Right lobe of liver (tissue), 6 donors: ENCODE measurements at regions not wholly inside any gene's neighbourhood (a gene's known extent, or its start where the extent isn't known, plus 50 kb on each side); places are given as distances from the start of the nearest gene placed in this dataset.

ENCODE experiments used
- ATAC-seq, 4 donors: fragments of 200-7000 bp; cut with Tn5 transposase; one replicate each; pipeline ENCODE4 v1.9.1; 2020; ENCODE audit warnings: mild to moderate bottlenecking in 4 of 4, moderate library complexity in 4 of 4
- DNase-seq, 3 donors: peaks; one replicate each; pipeline ENCODE4 v3.0.0-alpha.2; 2020
- H3K27ac ChIP-seq, 3 donors: fragments of 200-600 bp; one replicate each; pipeline ENCODE4 v1.8.0; 2022
- H3K27me3 ChIP-seq, 2 donors: fragments of 200-600 bp; one replicate each; pipeline ENCODE4 v1.8.0; 2022
- H3K36me3 ChIP-seq, 4 donors: fragments of 200-600 bp; sonication (generic) in 1 of 4; one replicate each; pipeline versions ENCODE4 v1.5.1 to v1.8.0; 2017 to 2022; ENCODE audit warnings: control low read depth in 1 of 4
- H3K4me1 ChIP-seq, 4 donors: fragments of 200-600 bp; sonication (generic) in 1 of 4; one replicate each; pipeline versions ENCODE4 v1.5.1 to v1.8.0; 2017 to 2022; ENCODE audit warnings: control low read depth in 1 of 4
- H3K4me3 ChIP-seq, 3 donors: fragments of 200-600 bp; one replicate each; pipeline ENCODE4 v1.8.0; 2022
- H3K9me3 ChIP-seq, 4 donors: fragments of 200-600 bp; sonication (generic) in 1 of 4; one replicate each; pipeline versions ENCODE4 v1.5.1 to v1.8.0; 2017 to 2022; ENCODE audit warnings: control low read depth in 1 of 4
- POLR2A ChIP-seq: fragments of 450-650 bp; IDR thresholded peaks from one replicate; pipeline ENCODE4 v1.6.1; 2017; ENCODE audit warnings: antibody characterized with exemption, mild to moderate bottlenecking
- WGBS: methylation state at CpG from one replicate; pipeline ENCODE4 v1.1.6; 2018; ENCODE audit warnings: low coverage, low lambda C conversion rate; ENCODE audit not compliant: insufficient coverage; ENCODE audit errors: missing lambda C conversion rate; 5-methylcytosine and 5-hydroxymethylcytosine counted together
- intact Hi-C, 2 donors: fragments of 100-400 bp; cut with DNase I; formaldehyde crosslinking; loops; one replicate each; pipeline versions ENCODE4 v1.11.2 to v1.14.1; 2022
- TF ChIP-seq, protein P1 (sequence below), 4 donors: fragments of 200-600 bp in 3 of 4; fragments of 450-650 bp in 1 of 4; IDR thresholded peaks; one replicate each; pipeline versions ENCODE4 v1.5.1 to v1.8.0; 2016 to 2022; ENCODE audit warnings: antibody characterized with exemption in 4 of 4, mild to moderate bottlenecking in 2 of 4
- donor health status: DM: no; HTN: yes; CAD: no.
- donor health status: DM: no; HTN: no; CAD: no.
- donor health status: DM: no; HTN: no; CAD: no.
- donor health status: DM: no; HTN: yes; CAD: no.
- donor health status: DM: no; HTN: yes; CAD: no.

DNA sequence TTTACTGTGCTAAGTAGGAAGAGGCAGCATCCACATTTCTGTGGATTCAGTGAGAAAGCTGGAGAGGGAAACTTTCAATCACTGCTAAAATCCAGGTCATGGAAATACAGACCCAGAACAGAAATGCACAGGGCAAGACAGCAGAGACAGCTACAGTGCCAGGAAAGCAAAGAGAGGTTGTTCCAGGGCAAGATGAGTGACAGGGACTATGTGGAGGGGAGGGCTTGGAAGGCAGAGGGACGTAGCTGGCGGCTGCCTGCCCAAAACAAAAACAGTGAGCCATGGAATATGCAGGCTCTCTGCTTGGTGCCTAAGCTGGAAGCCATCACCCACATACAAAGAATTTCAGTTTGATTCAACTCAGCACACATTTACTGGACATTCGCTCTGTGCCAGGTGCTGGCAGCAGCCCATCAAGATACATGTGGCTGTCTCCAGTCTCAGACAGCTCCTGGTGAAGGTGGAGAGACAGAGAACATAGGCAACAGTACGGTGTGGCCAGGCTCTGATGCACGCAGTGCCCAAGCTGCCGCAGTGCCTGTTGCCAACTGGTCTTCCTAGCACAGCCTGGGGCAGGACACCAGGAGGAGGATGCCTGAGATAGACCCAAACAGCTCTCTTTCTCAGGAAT, 88.7 kb downstream of the AIPL1 start:
- DNase-seq (peak in 1 of 3 donors; percentile 27), ATAC-seq (no peak)
- no peaks in the 10 kb centered on the region for H3K9me3 ChIP-seq
- H3K27ac ChIP-seq, result no peak overlapping the region
- H3K4me3 ChIP-seq, result no peak overlapping the region
- intact Hi-C loops, result no loop called here
- WGBS, result 69% methylated on average over 3 of the region's 6 CpGs
- no peaks in the 10 kb centered on the region for H3K27me3 ChIP-seq
- H3K36me3 ChIP-seq, result no peaks in the 10 kb centered on the region
- H3K4me1 ChIP-seq, result no peaks in the 10 kb centered on the region
- no peak for TF ChIP-seq POLR2A
- TF ChIP-seq, protein P1, sequence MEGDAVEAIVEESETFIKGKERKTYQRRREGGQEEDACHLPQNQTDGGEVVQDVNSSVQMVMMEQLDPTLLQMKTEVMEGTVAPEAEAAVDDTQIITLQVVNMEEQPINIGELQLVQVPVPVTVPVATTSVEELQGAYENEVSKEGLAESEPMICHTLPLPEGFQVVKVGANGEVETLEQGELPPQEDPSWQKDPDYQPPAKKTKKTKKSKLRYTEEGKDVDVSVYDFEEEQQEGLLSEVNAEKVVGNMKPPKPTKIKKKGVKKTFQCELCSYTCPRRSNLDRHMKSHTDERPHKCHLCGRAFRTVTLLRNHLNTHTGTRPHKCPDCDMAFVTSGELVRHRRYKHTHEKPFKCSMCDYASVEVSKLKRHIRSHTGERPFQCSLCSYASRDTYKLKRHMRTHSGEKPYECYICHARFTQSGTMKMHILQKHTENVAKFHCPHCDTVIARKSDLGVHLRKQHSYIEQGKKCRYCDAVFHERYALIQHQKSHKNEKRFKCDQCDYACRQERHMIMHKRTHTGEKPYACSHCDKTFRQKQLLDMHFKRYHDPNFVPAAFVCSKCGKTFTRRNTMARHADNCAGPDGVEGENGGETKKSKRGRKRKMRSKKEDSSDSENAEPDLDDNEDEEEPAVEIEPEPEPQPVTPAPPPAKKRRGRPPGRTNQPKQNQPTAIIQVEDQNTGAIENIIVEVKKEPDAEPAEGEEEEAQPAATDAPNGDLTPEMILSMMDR (IDR thresholded peaks at IDR 0.05), result no peak

DNA sequence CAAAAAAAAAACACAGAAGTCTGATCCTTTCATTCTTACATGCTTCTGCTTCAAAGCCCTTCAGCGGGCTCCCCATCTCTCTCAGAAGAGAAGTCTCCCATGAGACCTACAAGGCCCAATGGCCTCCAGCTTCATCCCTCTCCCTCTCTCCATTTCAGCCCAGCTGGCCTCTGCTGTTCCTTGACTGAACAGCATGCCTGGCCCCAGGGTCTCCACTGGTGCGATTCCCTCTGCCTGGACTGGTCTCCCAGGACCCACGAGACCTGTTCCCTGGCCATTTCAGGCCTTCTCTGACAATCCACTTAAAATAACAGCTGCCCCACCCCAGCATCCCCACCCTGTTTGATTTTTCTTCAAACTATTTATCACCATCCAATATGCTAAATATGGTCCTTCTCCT, 91.2 kb downstream of the AIPL1 start:
- H3K4me1 ChIP-seq, result no peaks in the 10 kb centered on the region

GRCh38 chr17:6343191-6343590, 91.7 kb downstream of the AIPL1 start:
- no peaks in the 10 kb centered on the region for H3K27me3 ChIP-seq
- no peak overlapping the region for H3K4me3 ChIP-seq
- H3K4me1 ChIP-seq, result no peaks in the 10 kb centered on the region
- intact Hi-C loops, result no loop called here
- TF ChIP-seq, protein P1 (IDR thresholded peaks at IDR 0.05), result no peak
- no peak for TF ChIP-seq POLR2A
- 55% methylated on average over 5 of the region's 5 CpGs for WGBS
- ATAC-seq (no peak), DNase-seq (peak in 1 of 3 donors; percentile 10)
- H3K9me3 ChIP-seq, result no peaks in the 10 kb centered on the region
- no peak overlapping the region for H3K27ac ChIP-seq
- no peaks in the 10 kb centered on the region for H3K36me3 ChIP-seq

More for the DNA sequence above, 91.2 kb downstream of the AIPL1 start:
- Histone ChIP-seq H3K27ac (no peak overlapping the region), H3K27me3 (no peaks in the 10 kb centered on the region), H3K36me3 (no peaks in the 10 kb centered on the region), H3K4me3 (no peak overlapping the region), H3K9me3 (no peaks in the 10 kb centered on the region)
- ATAC-seq, result no peak
- no peak for DNase-seq
- TF ChIP-seq, protein P1 (IDR thresholded peaks at IDR 0.05), result no peak
- TF ChIP-seq POLR2A, result no peak
- 48% methylated on average over 3 of the region's 3 CpGs for WGBS
- intact Hi-C loops, result no loop called here

DNA sequence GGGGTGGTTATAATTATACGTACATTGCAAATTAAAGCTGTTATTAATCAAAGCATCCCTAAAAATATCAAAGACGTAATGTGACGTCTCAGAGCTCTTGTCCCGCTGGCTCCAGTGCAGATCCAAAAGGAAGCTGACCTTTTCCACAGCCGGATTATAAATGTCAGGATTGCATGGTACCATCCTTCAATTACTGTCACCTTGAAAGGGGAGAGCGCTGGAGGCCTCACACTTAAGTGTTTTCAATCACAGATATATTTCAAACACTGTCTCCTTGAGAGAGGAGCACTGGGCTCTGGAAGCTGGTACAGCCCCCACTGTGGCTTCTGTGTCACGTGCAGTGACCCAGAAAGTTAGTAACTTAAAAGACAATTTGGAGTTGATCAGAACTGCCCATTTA, 94.2 kb downstream of the AIPL1 start:
- Histone ChIP-seq H3K36me3 (no peaks in the 10 kb centered on the region), H3K27ac (no peak overlapping the region), H3K4me1 (no peaks in the 10 kb centered on the region), H3K4me3 (no peak overlapping the region), H3K27me3 (no peaks in the 10 kb centered on the region), H3K9me3 (no peaks in the 10 kb centered on the region)
- DNase-seq (no peak), ATAC-seq (no peak)
- WGBS, result 58% methylated on average over 6 of the region's 7 CpGs
- TF ChIP-seq, protein P1 (IDR thresholded peaks at IDR 0.05), result no peak
- no peak for TF ChIP-seq POLR2A
- intact Hi-C loops, result no loop called here
